PFSK-1 (cell line): ENCODE measurements at regions not wholly inside any gene's neighbourhood (a gene's known extent, or its start where the extent isn't known, plus 50 kb on each side); places are given as distances from the start of the nearest gene placed in this dataset.

Source experiments
- FOXP2 ChIP-seq: optimal IDR thresholded peaks from 2 replicates; pipeline ENCODE3; 2011; ENCODE audit warnings: borderline replicate concordance, control low read depth, inconsistent platforms; ENCODE audit not compliant: insufficient read depth; ENCODE audit errors: extremely low read length, extremely low read depth
- POLR2AphosphoS5 ChIP-seq: IDR thresholded peaks from 2 replicates; pipeline ENCODE4 v1.6.1; 2012; ENCODE audit warnings: low read depth, mild to moderate bottlenecking, control low read depth, low read length, moderate library complexity
- SIN3A ChIP-seq: IDR thresholded peaks from 2 replicates; pipeline ENCODE4 v1.6.1; 2012; ENCODE audit warnings: mild to moderate bottlenecking, low read length, moderate library complexity, borderline replicate concordance; ENCODE audit not compliant: insufficient read depth
- TAF1 ChIP-seq: IDR thresholded peaks from 2 replicates; pipeline ENCODE4 v1.6.1; 2012; ENCODE audit warnings: low read length, control low read depth, borderline replicate concordance; ENCODE audit not compliant: insufficient read depth
- TF ChIP-seq, protein P1 (sequence below), 2 experiments: IDR thresholded peaks; 2 replicates each; pipeline versions ENCODE4 v1.6.1 to v1.8.0; 2011 to 2012; ENCODE audit warnings: low read depth in 2 of 2, low read length in 2 of 2, control low read depth in 1 of 2, inconsistent platforms in 1 of 2, mild to moderate bottlenecking in 1 of 2, moderate library complexity in 1 of 2; ENCODE audit not compliant: insufficient read depth in 1 of 2

DNA sequence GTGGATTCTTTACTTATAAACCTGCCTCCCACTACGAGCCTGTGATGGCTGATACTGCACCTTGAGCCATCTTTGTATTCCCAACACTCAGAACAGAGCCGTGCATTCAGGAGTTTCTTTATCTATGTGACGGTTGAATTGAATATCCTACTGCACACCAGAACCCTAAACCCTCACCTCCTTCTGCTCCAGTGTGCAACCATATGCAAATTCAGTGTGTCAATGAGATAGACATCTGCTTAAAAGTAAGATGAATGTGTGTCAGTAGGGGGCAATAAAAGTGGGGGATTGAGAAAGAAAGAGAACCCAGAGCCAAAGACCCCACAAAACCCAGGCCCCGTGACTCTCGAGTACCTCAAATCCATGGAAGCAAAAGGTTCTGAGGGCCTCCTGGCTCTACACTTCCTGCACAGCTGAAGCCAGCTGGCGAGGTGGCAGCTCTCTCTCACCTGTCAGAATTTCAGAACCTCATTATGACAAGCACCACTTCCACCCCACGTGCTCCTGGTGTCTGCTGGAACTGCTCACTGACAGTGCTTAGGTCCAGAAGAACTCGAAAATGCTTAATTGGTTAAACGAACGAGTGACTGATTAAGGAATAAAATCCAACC lies 143.3 kb upstream of the GPR26 start:
- TF ChIP-seq POLR2AphosphoS5 (no peak), TAF1 (no peak), SIN3A (no peak), FOXP2 (no peak)
- TF ChIP-seq, protein P1, sequence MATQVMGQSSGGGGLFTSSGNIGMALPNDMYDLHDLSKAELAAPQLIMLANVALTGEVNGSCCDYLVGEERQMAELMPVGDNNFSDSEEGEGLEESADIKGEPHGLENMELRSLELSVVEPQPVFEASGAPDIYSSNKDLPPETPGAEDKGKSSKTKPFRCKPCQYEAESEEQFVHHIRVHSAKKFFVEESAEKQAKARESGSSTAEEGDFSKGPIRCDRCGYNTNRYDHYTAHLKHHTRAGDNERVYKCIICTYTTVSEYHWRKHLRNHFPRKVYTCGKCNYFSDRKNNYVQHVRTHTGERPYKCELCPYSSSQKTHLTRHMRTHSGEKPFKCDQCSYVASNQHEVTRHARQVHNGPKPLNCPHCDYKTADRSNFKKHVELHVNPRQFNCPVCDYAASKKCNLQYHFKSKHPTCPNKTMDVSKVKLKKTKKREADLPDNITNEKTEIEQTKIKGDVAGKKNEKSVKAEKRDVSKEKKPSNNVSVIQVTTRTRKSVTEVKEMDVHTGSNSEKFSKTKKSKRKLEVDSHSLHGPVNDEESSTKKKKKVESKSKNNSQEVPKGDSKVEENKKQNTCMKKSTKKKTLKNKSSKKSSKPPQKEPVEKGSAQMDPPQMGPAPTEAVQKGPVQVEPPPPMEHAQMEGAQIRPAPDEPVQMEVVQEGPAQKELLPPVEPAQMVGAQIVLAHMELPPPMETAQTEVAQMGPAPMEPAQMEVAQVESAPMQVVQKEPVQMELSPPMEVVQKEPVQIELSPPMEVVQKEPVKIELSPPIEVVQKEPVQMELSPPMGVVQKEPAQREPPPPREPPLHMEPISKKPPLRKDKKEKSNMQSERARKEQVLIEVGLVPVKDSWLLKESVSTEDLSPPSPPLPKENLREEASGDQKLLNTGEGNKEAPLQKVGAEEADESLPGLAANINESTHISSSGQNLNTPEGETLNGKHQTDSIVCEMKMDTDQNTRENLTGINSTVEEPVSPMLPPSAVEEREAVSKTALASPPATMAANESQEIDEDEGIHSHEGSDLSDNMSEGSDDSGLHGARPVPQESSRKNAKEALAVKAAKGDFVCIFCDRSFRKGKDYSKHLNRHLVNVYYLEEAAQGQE (IDR thresholded peaks at IDR 0.05; ENCODE audit: insufficient read depth in 1 of 2, low read depth in 2 of 2, low read length in 2 of 2): no peak
